Thymus (tissue), 11 donors: ENCODE measurements at regions not wholly inside any gene's neighbourhood (a gene's known extent, or its start where the extent isn't known, plus 50 kb on each side); places are given as distances from the start of the nearest gene placed in this dataset.

Experiments used
- DNase-seq, 9 donors: peaks; one replicate each; pipeline ENCODE4 v3.0.0-alpha.2; 2013; ENCODE audit warnings: low spot score in 9 of 9, low read depth in 6 of 9, missing footprints in 1 of 9
- H3K27ac ChIP-seq, 2 donors: one replicate each; pipeline ENCODE4 v1.5.1; 2013; ENCODE audit warnings: control low read depth in 1 of 2, low read depth in 1 of 2, low read length in 1 of 2, mild to moderate bottlenecking in 1 of 2, moderate library complexity in 1 of 2
- H3K27me3 ChIP-seq, 2 donors: one replicate each; pipeline ENCODE4 v1.5.1; 2013; ENCODE audit warnings: low read length in 1 of 2; ENCODE audit not compliant: control insufficient read depth in 2 of 2, insufficient read depth in 1 of 2
- H3K36me3 ChIP-seq, 2 donors: one replicate each; pipeline ENCODE4 v1.5.1; 2013; ENCODE audit warnings: low read length in 1 of 2, mild to moderate bottlenecking in 1 of 2, moderate library complexity in 1 of 2; ENCODE audit not compliant: control insufficient read depth in 2 of 2, insufficient read depth in 2 of 2
- H3K4me1 ChIP-seq, 2 donors: one replicate each; pipeline ENCODE4 v1.5.1; 2013; ENCODE audit warnings: low read length in 2 of 2; ENCODE audit not compliant: control insufficient read depth in 2 of 2, insufficient read depth in 2 of 2
- H3K4me3 ChIP-seq, 2 donors: one replicate each; pipeline ENCODE4 v1.5.1; 2013; ENCODE audit warnings: low read length in 2 of 2, control low read depth in 1 of 2, mild to moderate bottlenecking in 1 of 2
- H3K9me3 ChIP-seq, 2 donors: one replicate each; pipeline ENCODE4 v1.5.1; 2013; ENCODE audit warnings: low read length in 1 of 2, mild to moderate bottlenecking in 1 of 2; ENCODE audit not compliant: control insufficient read depth in 2 of 2, insufficient read depth in 1 of 2
- WGBS: extraction: QIAGEN DNeasy Blood & Tissue Kit; methylation state at CpG from one replicate; pipeline ENCODE4 v1.1.7; 2013; 5-methylcytosine and 5-hydroxymethylcytosine counted together
- donor health status: healthy.

- H3K36me3 ChIP-seq = no peaks in the 10 kb centered on the region
- peak overlapping the region in 1 of 2 donors; percentile 92 for H3K27ac ChIP-seq
- H3K27me3 ChIP-seq = no peaks in the 10 kb centered on the region
- H3K9me3 ChIP-seq = no peaks in the 10 kb centered on the region
- no peak overlapping the region for H3K4me3 ChIP-seq
- DNase-seq = peak in 1 of 9 donors; percentile 36
- peaks cover 36 to 81% of the 10 kb centered on the region in 2 donors for H3K4me1 ChIP-seq
- WGBS = 81% methylated on average over 3 of the region's 3 CpGs
Observed at GRCh38 chr4:108361886-108362285, 193.2 kb upstream of the LEF1 start.

GRCh38 chr4:108361446-108361820 is 192.7 kb upstream of the LEF1 start:
- H3K36me3 ChIP-seq = no peaks in the 10 kb centered on the region
- 69% methylated on average over 2 of the region's 2 CpGs for WGBS
- H3K9me3 ChIP-seq = no peaks in the 10 kb centered on the region
- H3K27ac ChIP-seq = peak overlapping the region; percentile 92
- DNase-seq = no peak
- peaks cover 41 to 81% of the 10 kb centered on the region in 2 donors for H3K4me1 ChIP-seq
- no peaks in the 10 kb centered on the region for H3K27me3 ChIP-seq
- no peak overlapping the region for H3K4me3 ChIP-seq

- 64% methylated on average over 12 of the region's 12 CpGs for WGBS
- Histone ChIP-seq H3K9me3 (no peaks in the 10 kb centered on the region), H3K4me3 (no peak overlapping the region), H3K27ac (peak overlapping the region; percentile 92), H3K36me3 (no peaks in the 10 kb centered on the region), H3K4me1 (peaks cover 44 to 86% of the 10 kb centered on the region in 2 donors), H3K27me3 (no peaks in the 10 kb centered on the region)
- peak in 1 of 9 donors; percentile 53 for DNase-seq
Observed at GRCh38 chr4:108360754-108361445, 192.2 kb upstream of the LEF1 start.

GRCh38 chr4:108359986-108360681 is 191.4 kb upstream of the LEF1 start:
- Histone ChIP-seq H3K4me1 (peaks cover 48 to 88% of the 10 kb centered on the region in 2 donors), H3K9me3 (no peaks in the 10 kb centered on the region), H3K36me3 (no peaks in the 10 kb centered on the region), H3K27me3 (no peaks in the 10 kb centered on the region), H3K4me3 (peak overlapping the region; percentile 21 to 38), H3K27ac (peak overlapping the region; percentile 92)
- WGBS = 11% methylated on average over 10 of the region's 10 CpGs
- DNase-seq = peak; percentile 74 to 94 (median 82)

- Histone ChIP-seq H3K36me3 (no peaks in the 10 kb centered on the region), H3K9me3 (no peaks in the 10 kb centered on the region), H3K27me3 (no peaks in the 10 kb centered on the region), H3K27ac (peak overlapping the region; percentile 92), H3K4me1 (peaks cover 55 to 88% of the 10 kb centered on the region in 2 donors), H3K4me3 (peak overlapping the region; percentile 21 to 38)
- 22% methylated on average over 5 of the region's 5 CpGs for WGBS
- peak; percentile 80 to 97 (median 91) for DNase-seq
Observed at GRCh38 chr4:108359130-108359985, 190.6 kb upstream of the LEF1 start.

GRCh38 chr4:108355902-108356535 is 187.3 kb upstream of the LEF1 start:
- H3K9me3 ChIP-seq = no peaks in the 10 kb centered on the region
- no peaks in the 10 kb centered on the region for H3K27me3 ChIP-seq
- WGBS = 55% methylated on average over 7 of the region's 7 CpGs
- DNase-seq = peak in 1 of 9 donors; percentile 41
- H3K4me1 ChIP-seq = peaks cover 50 to 80% of the 10 kb centered on the region in 2 donors
- no peaks in the 10 kb centered on the region for H3K36me3 ChIP-seq
- H3K27ac ChIP-seq = peak overlapping the region; percentile 83 to 94
- H3K4me3 ChIP-seq = peak overlapping the region; percentile 49 to 56

GRCh38 chr4:108355186-108355901 is 186.6 kb upstream of the LEF1 start:
- Histone ChIP-seq H3K9me3 (peaks cover 0 to under 1% of the 10 kb centered on the region in 2 donors), H3K4me1 (peaks cover 45 to 77% of the 10 kb centered on the region in 2 donors), H3K36me3 (no peaks in the 10 kb centered on the region), H3K27me3 (no peaks in the 10 kb centered on the region), H3K27ac (peak overlapping the region; percentile 82 to 94), H3K4me3 (peak overlapping the region; percentile 49 to 56)
- WGBS = 36% methylated on average over 4 of the region's 4 CpGs
- DNase-seq = peak; percentile 65 to 96 (median 84)

- no peaks in the 10 kb centered on the region for H3K27me3 ChIP-seq
Observed at GRCh38 chr4:108352664-108353308, 184.1 kb upstream of the LEF1 start.

More at GRCh38 chr4:108352664-108353308, 184.1 kb upstream of the LEF1 start:
- H3K9me3 ChIP-seq = peaks cover 0 to 8% of the 10 kb centered on the region in 2 donors
- H3K4me1 ChIP-seq = peaks cover 45 to 69% of the 10 kb centered on the region in 2 donors
- DNase-seq = no peak
- no peak overlapping the region for H3K27ac ChIP-seq
- WGBS = 86% methylated on average over 6 of the region's 6 CpGs
- no peaks in the 10 kb centered on the region for H3K36me3 ChIP-seq
- no peak overlapping the region for H3K4me3 ChIP-seq
